H1 (cell line): ENCODE measurements at regions not wholly inside any gene's neighbourhood (a gene's known extent, or its start where the extent isn't known, plus 50 kb on each side); places are given as distances from the start of the nearest gene placed in this dataset.

ENCODE experiments used
- BCL11A ChIP-seq, 2 experiments: IDR thresholded peaks; one replicate each; pipeline ENCODE4 v1.6.1; 2011; ENCODE audit warnings: low read depth in 2 of 2, low read length in 2 of 2, mild to moderate bottlenecking in 2 of 2
- EGR1 ChIP-seq: IDR thresholded peaks from 2 replicates; pipeline ENCODE4 v1.6.1; 2011; ENCODE audit warnings: low read depth, low read length, borderline replicate concordance
- PHF8 ChIP-seq: fragments of 200-600 bp; sonication (generic); conservative IDR thresholded peaks from 2 replicates; pipeline ENCODE4 v1.7.1; 2012; ENCODE audit warnings: low read depth, mild to moderate bottlenecking, inconsistent platforms, low read length, moderate library complexity
- POU5F1 ChIP-seq: IDR thresholded peaks from 2 replicates; pipeline ENCODE4 v1.6.1; 2011; ENCODE audit warnings: low read depth, mild to moderate bottlenecking, low read length, moderate library complexity
- RAD21 ChIP-seq, 2 experiments: IDR thresholded peaks in 1 of 2; conservative IDR thresholded peaks in 1 of 2; 2 replicates each; pipeline ENCODE4 v1.6.1; 2011; ENCODE audit warnings: low read depth in 2 of 2, low read length in 2 of 2, improper control_type of control experiment in 1 of 2, inconsistent platforms in 1 of 2, mild to moderate bottlenecking in 1 of 2, moderate library complexity in 1 of 2
- SIX5 ChIP-seq: IDR thresholded peaks from 2 replicates; pipeline ENCODE4 v1.6.1; 2011; ENCODE audit warnings: mild to moderate bottlenecking, low read depth, low read length
- TF ChIP-seq, protein P1 (sequence below): fragments of 300-600 bp; sonication (generic); IDR thresholded peaks from 2 replicates; pipeline ENCODE4 v1.7.1; 2012; ENCODE audit warnings: low read length, moderate library complexity, mild to moderate bottlenecking, inconsistent platforms; ENCODE audit not compliant: insufficient replicate concordance

DNA sequence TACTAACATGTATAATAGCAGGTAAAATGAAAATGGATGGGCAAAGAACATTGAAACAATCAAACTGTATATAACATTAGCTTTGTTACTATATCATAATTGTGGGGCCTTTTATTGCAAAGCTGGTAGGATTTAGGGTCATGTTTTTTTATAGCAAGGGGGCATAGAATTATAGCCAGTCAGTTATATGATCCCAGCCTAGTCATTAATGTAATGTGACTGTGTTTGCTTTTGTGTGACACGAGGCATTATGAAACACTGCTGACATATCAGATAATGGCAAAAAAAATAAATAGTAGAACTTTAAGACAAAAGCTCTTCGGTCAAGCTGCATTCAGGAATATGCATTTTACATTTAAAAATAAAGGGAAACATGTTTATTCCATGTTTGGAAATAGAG is 81.3 kb upstream of the ZNF281 start (continued):
- TF ChIP-seq, protein P1, sequence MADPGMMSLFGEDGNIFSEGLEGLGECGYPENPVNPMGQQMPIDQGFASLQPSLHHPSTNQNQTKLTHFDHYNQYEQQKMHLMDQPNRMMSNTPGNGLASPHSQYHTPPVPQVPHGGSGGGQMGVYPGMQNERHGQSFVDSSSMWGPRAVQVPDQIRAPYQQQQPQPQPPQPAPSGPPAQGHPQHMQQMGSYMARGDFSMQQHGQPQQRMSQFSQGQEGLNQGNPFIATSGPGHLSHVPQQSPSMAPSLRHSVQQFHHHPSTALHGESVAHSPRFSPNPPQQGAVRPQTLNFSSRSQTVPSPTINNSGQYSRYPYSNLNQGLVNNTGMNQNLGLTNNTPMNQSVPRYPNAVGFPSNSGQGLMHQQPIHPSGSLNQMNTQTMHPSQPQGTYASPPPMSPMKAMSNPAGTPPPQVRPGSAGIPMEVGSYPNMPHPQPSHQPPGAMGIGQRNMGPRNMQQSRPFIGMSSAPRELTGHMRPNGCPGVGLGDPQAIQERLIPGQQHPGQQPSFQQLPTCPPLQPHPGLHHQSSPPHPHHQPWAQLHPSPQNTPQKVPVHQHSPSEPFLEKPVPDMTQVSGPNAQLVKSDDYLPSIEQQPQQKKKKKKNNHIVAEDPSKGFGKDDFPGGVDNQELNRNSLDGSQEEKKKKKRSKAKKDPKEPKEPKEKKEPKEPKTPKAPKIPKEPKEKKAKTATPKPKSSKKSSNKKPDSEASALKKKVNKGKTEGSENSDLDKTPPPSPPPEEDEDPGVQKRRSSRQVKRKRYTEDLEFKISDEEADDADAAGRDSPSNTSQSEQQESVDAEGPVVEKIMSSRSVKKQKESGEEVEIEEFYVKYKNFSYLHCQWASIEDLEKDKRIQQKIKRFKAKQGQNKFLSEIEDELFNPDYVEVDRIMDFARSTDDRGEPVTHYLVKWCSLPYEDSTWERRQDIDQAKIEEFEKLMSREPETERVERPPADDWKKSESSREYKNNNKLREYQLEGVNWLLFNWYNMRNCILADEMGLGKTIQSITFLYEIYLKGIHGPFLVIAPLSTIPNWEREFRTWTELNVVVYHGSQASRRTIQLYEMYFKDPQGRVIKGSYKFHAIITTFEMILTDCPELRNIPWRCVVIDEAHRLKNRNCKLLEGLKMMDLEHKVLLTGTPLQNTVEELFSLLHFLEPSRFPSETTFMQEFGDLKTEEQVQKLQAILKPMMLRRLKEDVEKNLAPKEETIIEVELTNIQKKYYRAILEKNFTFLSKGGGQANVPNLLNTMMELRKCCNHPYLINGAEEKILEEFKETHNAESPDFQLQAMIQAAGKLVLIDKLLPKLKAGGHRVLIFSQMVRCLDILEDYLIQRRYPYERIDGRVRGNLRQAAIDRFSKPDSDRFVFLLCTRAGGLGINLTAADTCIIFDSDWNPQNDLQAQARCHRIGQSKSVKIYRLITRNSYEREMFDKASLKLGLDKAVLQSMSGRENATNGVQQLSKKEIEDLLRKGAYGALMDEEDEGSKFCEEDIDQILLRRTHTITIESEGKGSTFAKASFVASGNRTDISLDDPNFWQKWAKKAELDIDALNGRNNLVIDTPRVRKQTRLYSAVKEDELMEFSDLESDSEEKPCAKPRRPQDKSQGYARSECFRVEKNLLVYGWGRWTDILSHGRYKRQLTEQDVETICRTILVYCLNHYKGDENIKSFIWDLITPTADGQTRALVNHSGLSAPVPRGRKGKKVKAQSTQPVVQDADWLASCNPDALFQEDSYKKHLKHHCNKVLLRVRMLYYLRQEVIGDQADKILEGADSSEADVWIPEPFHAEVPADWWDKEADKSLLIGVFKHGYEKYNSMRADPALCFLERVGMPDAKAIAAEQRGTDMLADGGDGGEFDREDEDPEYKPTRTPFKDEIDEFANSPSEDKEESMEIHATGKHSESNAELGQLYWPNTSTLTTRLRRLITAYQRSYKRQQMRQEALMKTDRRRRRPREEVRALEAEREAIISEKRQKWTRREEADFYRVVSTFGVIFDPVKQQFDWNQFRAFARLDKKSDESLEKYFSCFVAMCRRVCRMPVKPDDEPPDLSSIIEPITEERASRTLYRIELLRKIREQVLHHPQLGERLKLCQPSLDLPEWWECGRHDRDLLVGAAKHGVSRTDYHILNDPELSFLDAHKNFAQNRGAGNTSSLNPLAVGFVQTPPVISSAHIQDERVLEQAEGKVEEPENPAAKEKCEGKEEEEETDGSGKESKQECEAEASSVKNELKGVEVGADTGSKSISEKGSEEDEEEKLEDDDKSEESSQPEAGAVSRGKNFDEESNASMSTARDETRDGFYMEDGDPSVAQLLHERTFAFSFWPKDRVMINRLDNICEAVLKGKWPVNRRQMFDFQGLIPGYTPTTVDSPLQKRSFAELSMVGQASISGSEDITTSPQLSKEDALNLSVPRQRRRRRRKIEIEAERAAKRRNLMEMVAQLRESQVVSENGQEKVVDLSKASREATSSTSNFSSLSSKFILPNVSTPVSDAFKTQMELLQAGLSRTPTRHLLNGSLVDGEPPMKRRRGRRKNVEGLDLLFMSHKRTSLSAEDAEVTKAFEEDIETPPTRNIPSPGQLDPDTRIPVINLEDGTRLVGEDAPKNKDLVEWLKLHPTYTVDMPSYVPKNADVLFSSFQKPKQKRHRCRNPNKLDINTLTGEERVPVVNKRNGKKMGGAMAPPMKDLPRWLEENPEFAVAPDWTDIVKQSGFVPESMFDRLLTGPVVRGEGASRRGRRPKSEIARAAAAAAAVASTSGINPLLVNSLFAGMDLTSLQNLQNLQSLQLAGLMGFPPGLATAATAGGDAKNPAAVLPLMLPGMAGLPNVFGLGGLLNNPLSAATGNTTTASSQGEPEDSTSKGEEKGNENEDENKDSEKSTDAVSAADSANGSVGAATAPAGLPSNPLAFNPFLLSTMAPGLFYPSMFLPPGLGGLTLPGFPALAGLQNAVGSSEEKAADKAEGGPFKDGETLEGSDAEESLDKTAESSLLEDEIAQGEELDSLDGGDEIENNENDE, result no peak
- no peak for TF ChIP-seq PHF8
- TF ChIP-seq POU5F1, result no peak
- TF ChIP-seq SIX5, result no peak
- no peak for TF ChIP-seq EGR1
- TF ChIP-seq BCL11A (IDR thresholded peaks at IDR 0.05; ENCODE audit: low read depth in 2 of 2, low read length in 2 of 2), result no peak
- TF ChIP-seq RAD21 (IDR thresholded peaks at IDR 0.05 in 1 of 2, conservative IDR thresholded peaks at IDR 0.05 in 1 of 2; ENCODE audit: low read depth in 2 of 2, low read length in 2 of 2), result no peak
